Thyroid gland (tissue), 4 donors: ENCODE measurements at regions not wholly inside any gene's neighbourhood (a gene's known extent, or its start where the extent isn't known, plus 50 kb on each side); places are given as distances from the start of the nearest gene placed in this dataset.

ENCODE experiments used
- CTCF ChIP-seq, 6 experiments: fragments of 200-600 bp in 3 of 6; fragments of 450-650 bp in 3 of 6; sonication (generic) in 3 of 6; IDR thresholded peaks; one replicate each; pipeline ENCODE4 v1.5.1; 2016 to 2019; ENCODE audit warnings: antibody characterized with exemption in 6 of 6, mild to moderate bottlenecking in 2 of 6, inconsistent platforms in 1 of 6, moderate library complexity in 1 of 6
- POLR2A ChIP-seq, 2 donors: fragments of 450-650 bp; IDR thresholded peaks; one replicate each; pipeline ENCODE4 v1.6.1; 2017; ENCODE audit warnings: antibody characterized with exemption in 2 of 2, mild to moderate bottlenecking in 2 of 2, moderate library complexity in 1 of 2

GRCh38 chr4:152154433-152154832, 381.5 kb downstream of the FBXW7 start:
- no peak for TF ChIP-seq POLR2A (IDR thresholded peaks at IDR 0.05)
- TF ChIP-seq CTCF (IDR thresholded peaks at IDR 0.05) = no peak
